GM21786 (cell line): ENCODE measurements at regions not wholly inside any gene's neighbourhood (a gene's known extent, or its start where the extent isn't known, plus 50 kb on each side); places are given as distances from the start of the nearest gene placed in this dataset.

Source experiments
- ATAC-seq: cut with Tn5 transposase; IDR thresholded peaks from one replicate; pipeline ENCODE4 v1.9.1; 2021; ENCODE audit not compliant: unreplicated experiment

DNA sequence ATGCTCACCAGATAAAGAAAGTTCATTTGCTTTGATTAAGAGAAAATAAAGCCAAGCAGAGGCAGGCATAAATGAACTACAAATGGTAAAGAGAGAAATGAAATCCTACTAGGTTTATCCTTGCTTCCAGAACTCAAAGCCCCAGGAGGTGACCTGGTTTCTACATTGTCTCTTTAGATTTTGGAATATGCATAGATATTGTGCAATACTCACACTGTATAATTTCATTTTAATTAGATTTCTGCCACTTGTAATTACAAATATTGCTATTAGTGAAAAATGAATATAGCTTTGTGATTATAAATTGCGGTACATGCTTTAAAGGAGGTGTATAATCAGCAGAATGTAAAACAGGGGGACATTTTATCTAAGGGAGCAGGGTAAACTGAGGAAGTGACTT, 76.9 kb upstream of the NRXN1 start:
- ATAC-seq: no peak

DNA sequence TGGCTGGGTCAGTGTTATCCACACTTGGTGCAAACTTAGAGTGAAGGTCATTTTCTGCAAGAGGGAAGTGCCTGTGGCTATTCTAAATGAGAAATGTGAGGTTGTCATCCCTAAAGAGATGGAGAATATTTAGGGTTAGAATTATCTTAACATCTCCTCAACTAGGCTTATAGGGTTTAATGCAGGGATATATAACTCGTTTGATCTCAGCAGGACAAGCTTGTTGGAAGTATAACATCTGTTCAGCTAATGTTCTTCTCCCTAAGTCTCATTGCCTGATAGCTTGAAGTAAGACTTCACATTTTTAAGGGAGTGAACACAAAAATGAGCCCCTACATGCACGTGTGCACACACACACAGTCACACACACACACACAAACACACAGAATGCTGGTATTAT, 75.9 kb upstream of the NRXN1 start:
- no peak for ATAC-seq

DNA sequence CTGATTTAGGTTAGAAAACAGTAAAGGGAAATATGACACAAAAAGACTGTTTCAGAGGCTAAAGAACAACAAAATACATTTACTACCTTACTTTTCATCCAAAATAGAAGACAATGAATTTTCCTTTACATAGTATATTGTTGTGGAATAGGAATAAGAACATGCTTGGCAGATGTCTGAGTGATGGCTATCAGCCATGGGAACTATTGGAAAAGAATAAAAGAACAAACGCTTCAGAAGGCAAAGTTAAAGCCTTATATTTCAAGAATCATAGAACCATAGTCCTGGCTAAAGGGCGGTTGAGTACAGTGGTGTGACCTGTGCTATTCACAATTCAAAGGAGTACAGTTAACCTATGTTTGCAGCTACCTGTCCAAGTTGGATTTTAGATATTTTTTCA, 73.9 kb upstream of the NRXN1 start:
- ATAC-seq: no peak

DNA sequence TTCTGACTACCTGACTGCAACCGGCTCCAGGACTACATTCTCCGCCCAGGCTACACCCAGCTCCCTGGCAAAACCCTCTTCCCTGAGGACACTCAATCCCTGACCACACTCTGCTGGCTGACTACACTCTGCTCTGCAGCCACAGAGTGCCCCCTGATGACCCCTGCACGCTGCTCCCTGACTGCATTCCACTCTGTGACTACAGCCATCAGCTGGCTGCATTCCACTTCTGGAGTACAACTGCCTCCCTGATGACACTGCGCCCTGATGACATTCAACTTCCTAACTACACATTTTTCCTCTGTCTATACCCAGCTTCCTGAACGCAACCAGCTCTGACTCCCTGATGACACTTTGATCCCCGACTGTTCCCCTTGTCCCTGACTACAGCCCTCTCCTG, 71.3 kb upstream of the NRXN1 start:
- no peak for ATAC-seq

DNA sequence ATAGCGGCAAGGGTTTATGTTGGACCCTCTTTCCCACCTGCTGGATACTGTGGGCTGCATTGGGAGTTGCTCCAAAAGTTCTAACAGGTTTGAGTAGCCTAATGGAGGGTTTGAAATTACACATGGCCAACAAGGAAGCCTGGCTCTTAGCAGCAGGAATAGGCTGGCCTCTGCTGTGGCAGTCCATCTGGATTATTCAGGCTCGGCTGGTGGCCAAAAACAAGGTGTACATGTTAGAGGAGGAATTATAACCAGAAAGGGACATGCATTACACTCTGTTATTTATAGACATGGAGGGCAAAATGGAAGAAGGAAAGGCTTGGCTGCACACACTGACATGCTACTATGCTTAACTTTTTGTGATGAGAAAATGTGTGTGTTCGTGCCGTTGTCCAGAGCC, 61.1 kb upstream of the NRXN1 start:
- ATAC-seq: no peak

DNA sequence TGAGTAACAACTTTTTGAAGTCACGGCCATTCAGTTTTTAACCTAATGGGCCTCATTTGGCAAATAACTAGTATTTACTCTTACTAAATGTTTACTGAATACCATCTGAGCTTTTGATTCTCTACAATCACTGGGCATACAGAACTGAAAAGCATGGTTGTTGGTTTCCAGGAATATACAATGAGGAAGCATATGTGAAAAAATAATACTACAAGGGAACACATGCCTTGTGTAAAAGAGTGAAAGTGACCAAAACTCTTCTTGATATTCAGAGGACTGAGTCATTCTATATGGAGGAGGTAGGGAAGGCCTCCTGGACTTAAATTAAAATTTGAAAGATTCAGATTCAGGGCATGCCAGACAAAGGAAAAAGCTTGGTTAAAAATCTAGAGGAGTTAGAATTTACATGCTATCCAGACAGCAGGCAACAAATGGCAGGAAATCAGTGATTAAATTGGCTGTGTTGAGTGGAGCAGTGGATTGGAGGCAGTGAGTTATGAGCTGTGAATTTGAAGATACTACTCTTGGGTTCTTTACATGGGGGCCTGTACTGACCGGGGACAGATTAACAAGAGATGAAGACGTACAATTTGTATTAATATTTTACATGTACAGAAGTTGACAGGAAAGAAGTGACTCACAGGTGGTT, 53.6 kb upstream of the NRXN1 start:
- no peak for ATAC-seq

DNA sequence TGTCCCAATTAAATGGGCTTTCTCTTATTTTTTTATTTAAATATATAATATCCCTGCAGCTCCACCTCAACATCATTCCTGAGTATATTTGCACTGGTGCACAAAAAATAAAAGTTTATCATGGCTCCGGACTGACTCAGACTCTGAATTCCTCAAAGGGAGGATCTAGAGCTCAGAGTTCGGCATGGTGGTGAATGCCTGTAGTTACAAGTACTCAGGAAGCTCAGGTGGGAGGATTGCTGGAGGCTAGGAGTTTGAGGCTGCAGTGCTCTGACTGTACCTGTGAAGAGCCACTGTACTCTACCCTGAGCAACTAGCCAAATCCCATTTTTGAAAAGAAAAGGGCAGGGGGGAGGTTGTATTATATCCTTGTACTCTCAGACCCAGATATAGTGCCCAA, 52.8 kb upstream of the NRXN1 start:
- ATAC-seq: no peak
